ENCODE measurements at regions not wholly inside any gene's neighbourhood (a gene's known extent, or its start where the extent isn't known, plus 50 kb on each side); places are given as distances from the start of the nearest gene placed in this dataset.

DNA sequence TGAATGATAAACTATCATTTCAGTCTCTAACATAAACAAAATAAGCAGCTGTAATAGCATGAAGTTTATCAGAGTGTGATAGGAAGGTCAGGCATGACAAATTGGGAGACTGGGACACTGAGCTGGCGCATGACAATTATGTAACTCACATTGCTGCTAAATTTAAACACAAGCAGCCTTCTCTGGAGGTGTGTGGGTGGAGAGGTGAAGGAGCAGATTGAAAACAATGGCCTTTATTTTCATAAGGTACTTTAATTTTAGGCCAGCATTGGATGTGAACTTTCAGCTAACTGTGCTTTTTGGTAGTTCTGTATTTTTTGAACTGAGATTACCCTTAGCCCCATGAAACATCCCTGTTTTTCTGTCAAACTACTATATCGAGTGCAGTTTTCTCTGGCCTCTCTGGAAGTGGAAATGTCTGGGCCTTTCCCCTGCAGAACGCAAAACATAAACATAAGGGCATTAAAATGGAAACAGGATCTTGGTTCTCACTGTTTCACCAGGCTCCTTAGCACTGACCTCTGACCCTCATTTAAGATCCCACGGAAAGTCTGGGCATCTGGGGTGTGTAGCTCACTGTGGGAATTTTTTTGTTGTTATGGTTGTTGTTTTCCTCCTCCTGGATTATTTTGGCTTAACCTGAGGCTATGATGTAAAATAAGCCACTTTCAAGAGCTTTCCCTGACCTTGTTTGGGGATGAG is 160.1 kb upstream of the DPH6 start:
- H3K27me3 Mint-ChIP-seq (ENCODE audit: low read depth) = peaks cover 1% of the 10 kb centered on the region
- DNase-seq = no peak
- no peak overlapping the region for H3K27ac Mint-ChIP-seq
- no peak for ATAC-seq (replicated peaks in 1 of 2)
- no peaks in the 10 kb centered on the region for H3K4me1 Mint-ChIP-seq (ENCODE audit: low read depth)
- H3K36me3 Mint-ChIP-seq (ENCODE audit: insufficient read depth in 2 of 2) = no peaks in the 10 kb centered on the region
- H3K4me3 Mint-ChIP-seq = no peak overlapping the region
- H3K9me3 Mint-ChIP-seq = no peaks in the 10 kb centered on the region

DNA sequence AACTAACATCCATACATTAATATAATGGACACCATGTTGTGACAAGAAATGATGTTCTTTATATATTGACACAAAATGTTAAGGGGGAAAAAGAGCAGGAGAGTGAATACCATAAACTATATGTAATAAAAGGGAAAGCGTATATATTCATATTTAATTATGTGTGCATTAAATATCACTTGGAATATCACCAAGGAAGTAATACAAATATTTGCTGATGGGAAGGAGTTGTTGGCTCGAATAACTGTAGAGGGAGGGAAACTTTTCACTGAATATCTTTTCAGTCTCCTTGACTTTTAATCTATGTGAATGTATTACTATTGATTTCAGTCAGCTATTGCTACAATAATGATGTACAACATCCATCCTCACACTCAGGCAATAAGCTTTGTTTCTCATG is 167.0 kb upstream of the DPH6 start:
- Mint-ChIP-seq H3K27me3 (ENCODE audit: low read depth) (peaks cover 17% of the 10 kb centered on the region), H3K4me1 (ENCODE audit: low read depth) (no peaks in the 10 kb centered on the region), H3K27ac (no peak overlapping the region), H3K9me3 (peaks cover 0 to 2% of the 10 kb centered on the region in 2 donors), H3K4me3 (no peak overlapping the region), H3K36me3 (ENCODE audit: insufficient read depth in 2 of 2) (peaks cover 0 to 2% of the 10 kb centered on the region in 2 donors)
- ATAC-seq (replicated peaks in 1 of 2) = no peak
- DNase-seq = no peak

DNA sequence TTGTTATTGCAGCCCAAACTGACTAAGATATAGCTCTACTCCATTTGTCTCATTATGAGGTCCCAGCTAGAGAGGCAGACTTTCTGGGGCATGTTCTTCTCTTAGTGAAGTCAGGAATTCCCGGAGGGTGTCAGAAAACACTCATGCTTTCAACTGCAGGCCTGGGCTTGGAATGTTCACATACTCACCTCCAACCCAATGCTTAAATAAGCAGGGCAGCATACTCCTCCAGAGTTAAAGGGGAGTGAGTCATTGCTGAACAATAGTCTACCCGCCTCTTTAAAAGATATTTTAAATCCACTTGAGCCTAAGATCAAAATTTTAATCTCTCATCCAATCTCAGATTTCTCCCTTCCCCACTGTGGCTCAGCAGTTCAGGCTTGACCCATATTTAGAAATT is 167.8 kb upstream of the DPH6 start:
- H3K4me1 Mint-ChIP-seq (ENCODE audit: low read depth) = no peaks in the 10 kb centered on the region
- peaks cover 17% of the 10 kb centered on the region for H3K27me3 Mint-ChIP-seq (ENCODE audit: low read depth)
- peaks cover 0 to 2% of the 10 kb centered on the region in 2 donors for H3K36me3 Mint-ChIP-seq (ENCODE audit: insufficient read depth in 2 of 2)
- H3K4me3 Mint-ChIP-seq = no peak overlapping the region
- ATAC-seq (replicated peaks in 1 of 2) (no peak), DNase-seq (no peak)
- H3K9me3 Mint-ChIP-seq = peaks cover 0 to 2% of the 10 kb centered on the region in 2 donors
- H3K27ac Mint-ChIP-seq = no peak overlapping the region

DNA sequence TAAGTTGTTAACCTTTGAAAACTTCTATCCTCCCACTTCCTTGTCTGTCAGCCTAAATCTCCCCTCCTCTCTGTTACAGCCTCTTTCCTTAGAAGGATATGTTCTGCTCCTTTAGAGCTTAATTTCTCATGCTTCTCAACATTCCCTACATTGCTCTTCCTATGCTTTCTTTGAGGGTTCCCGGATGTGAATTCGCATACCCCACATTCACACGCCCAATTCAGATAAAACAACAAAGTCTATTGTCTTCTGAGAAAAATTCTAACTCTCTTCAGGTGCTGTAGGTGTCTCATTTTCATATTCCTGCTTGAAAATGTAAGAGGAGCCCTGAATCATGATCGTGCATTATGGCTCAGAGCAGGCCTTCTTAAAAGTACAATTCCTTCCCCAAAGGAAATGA is 171.8 kb upstream of the DPH6 start:
- no peaks in the 10 kb centered on the region for H3K4me1 Mint-ChIP-seq (ENCODE audit: low read depth)
- DNase-seq (no peak), ATAC-seq (replicated peaks in 1 of 2) (no peak)
- H3K4me3 Mint-ChIP-seq = no peak overlapping the region
- H3K9me3 Mint-ChIP-seq = peaks cover 0 to 2% of the 10 kb centered on the region in 2 donors
- peaks cover 0 to 2% of the 10 kb centered on the region in 2 donors for H3K36me3 Mint-ChIP-seq (ENCODE audit: insufficient read depth in 2 of 2)
- H3K27ac Mint-ChIP-seq = no peak overlapping the region
- H3K27me3 Mint-ChIP-seq (ENCODE audit: low read depth) = peaks cover 21% of the 10 kb centered on the region

DNA sequence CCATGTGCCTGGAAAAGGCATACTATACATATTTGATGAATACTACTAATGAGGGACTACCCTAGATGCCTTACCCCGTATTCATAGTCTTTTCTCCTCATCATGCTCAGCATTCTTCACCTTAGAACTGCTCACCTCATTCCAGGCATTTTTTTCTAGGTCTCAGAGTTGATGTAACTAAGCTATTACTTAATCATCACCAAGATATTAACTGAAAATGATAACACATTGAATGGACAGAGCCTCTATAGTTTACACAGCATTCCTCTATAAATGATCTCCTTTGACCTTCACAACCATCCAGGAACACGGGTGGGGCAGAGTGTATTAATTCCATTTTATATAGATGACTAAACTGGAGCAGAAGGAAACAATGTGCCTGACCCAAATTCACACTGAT is 174.1 kb upstream of the DPH6 start:
- DNase-seq = no peak
- H3K4me1 Mint-ChIP-seq (ENCODE audit: low read depth) = no peaks in the 10 kb centered on the region
- ATAC-seq (replicated peaks in 1 of 2) = no peak
- no peaks in the 10 kb centered on the region for H3K36me3 Mint-ChIP-seq (ENCODE audit: insufficient read depth in 2 of 2)
- H3K27ac Mint-ChIP-seq = no peak overlapping the region
- no peak overlapping the region for H3K4me3 Mint-ChIP-seq
- H3K9me3 Mint-ChIP-seq = peaks cover 0 to 2% of the 10 kb centered on the region in 2 donors
- peaks cover 21% of the 10 kb centered on the region for H3K27me3 Mint-ChIP-seq (ENCODE audit: low read depth)

DNA sequence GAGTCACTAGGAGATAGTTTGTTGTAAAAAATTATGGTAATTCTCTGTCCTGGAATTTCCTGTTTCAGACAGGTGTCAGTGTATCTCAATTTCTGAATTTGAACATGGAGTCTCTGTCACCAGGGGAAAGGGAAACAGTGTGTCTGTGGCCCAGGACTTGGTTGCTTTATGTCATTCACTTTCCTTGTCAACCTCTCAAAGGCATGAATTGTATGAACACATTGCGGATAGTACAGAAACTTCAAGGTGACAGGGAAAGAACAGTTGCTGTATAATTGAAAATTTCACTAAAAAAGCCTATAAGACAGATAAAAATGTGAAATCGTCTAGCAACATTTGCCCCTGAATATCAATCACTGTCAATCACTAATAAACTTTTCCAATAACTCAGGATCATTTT is 175.0 kb upstream of the DPH6 start:
- ATAC-seq (replicated peaks in 1 of 2) = no peak
- no peaks in the 10 kb centered on the region for H3K36me3 Mint-ChIP-seq (ENCODE audit: insufficient read depth in 2 of 2)

DNA sequence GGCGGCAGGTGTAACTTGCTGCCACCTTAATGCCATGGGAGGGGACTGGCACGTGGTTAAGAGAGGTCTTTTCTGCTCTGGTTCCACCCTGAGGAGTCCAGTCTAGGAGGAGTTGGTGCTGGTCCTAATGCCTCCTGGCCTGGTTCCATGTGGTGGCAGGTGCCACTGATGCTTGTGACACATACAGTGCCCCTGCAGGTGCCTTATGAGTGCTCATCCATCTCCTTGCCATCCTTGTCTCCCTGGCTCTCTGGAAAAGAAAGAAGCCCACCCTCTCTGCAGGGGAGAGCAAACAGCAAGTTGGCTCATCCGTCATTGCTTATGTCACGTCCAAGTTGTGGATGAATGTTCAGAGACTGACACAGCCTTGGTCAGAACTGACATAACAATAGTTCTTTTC is 175.8 kb upstream of the DPH6 start:
- Mint-ChIP-seq H3K27ac (no peak overlapping the region), H3K9me3 (peaks cover 0 to 1% of the 10 kb centered on the region in 2 donors), H3K4me3 (no peak overlapping the region), H3K4me1 (ENCODE audit: low read depth) (no peaks in the 10 kb centered on the region), H3K36me3 (ENCODE audit: insufficient read depth in 2 of 2) (no peaks in the 10 kb centered on the region), H3K27me3 (ENCODE audit: low read depth) (peaks cover 21% of the 10 kb centered on the region)
- ATAC-seq (replicated peaks in 1 of 2) = no peak
- DNase-seq = no peak

More for the DNA sequence above, 175.0 kb upstream of the DPH6 start:
- Mint-ChIP-seq H3K27ac (no peak overlapping the region), H3K9me3 (no peaks in the 10 kb centered on the region), H3K27me3 (ENCODE audit: low read depth) (peaks cover 21% of the 10 kb centered on the region), H3K4me3 (no peak overlapping the region), H3K4me1 (ENCODE audit: low read depth) (no peaks in the 10 kb centered on the region)
- DNase-seq = no peak

DNA sequence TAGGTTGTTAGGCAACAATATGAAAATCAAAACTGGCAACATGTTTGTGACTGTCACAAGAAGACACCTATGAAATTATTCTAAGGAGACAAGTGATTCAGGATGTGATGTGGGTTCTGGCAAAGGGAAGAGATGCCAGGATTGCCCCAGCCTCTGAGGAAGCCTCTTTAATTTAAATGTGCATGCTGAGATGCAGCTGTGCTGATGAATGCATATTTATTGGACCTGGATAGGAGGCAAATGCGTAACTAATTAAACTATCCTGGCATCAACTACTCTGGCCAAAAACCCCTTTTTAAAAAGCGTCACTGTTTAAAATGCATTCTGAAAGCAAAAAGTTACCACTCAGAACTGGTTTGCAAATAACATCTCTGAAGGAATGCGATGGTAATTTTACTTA is 176.5 kb upstream of the DPH6 start:
- Mint-ChIP-seq H3K9me3 (peaks cover 0 to 1% of the 10 kb centered on the region in 2 donors), H3K27me3 (ENCODE audit: low read depth) (peaks cover 16% of the 10 kb centered on the region), H3K27ac (no peak overlapping the region), H3K4me3 (no peak overlapping the region), H3K4me1 (ENCODE audit: low read depth) (no peaks in the 10 kb centered on the region), H3K36me3 (ENCODE audit: insufficient read depth in 2 of 2) (no peaks in the 10 kb centered on the region)
- ATAC-seq (replicated peaks in 1 of 2) (no peak), DNase-seq (no peak)

DNA sequence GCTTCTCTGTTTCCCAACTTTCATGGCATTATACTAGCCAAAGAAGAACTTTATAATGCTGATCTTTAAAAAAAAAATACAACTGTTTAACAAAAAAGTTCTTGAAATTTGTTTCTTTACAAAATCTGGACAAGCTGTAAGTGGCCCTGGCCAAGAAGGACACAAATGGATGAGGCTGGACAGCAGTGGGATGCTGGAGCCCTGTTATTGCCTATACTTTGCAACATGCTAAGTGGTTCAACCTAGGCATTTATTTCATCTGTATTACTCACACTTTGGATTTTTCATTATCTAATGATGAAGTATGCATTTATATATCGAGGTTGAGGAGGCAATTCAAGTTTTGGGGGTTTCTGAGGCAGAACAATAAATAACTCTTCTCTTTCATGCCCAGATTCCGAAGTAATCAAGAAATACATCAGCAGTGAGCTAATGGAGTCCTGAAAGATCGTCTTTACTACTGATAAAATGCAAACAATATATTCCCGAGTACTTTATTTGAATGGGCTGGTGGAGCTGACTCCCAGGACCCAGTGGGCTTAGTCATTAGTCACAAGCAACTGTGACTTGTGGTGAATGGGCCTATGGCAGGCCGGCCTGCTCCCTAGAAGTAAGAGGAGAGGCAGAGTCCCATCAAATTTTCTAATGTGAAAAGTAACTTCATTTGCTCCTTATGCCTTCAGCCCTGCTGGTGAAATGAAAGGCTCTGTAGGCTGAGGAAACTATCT is 177.3 kb upstream of the DPH6 start:
- no peak overlapping the region for H3K4me3 Mint-ChIP-seq
- no peak for ATAC-seq (replicated peaks in 1 of 2)
- H3K27me3 Mint-ChIP-seq (ENCODE audit: low read depth) = peaks cover 11% of the 10 kb centered on the region
- no peaks in the 10 kb centered on the region for H3K4me1 Mint-ChIP-seq (ENCODE audit: low read depth)
- no peaks in the 10 kb centered on the region for H3K36me3 Mint-ChIP-seq (ENCODE audit: insufficient read depth in 2 of 2)
- H3K9me3 Mint-ChIP-seq = peaks cover 0 to 1% of the 10 kb centered on the region in 2 donors
- DNase-seq = no peak
- no peak overlapping the region for H3K27ac Mint-ChIP-seq

DNA sequence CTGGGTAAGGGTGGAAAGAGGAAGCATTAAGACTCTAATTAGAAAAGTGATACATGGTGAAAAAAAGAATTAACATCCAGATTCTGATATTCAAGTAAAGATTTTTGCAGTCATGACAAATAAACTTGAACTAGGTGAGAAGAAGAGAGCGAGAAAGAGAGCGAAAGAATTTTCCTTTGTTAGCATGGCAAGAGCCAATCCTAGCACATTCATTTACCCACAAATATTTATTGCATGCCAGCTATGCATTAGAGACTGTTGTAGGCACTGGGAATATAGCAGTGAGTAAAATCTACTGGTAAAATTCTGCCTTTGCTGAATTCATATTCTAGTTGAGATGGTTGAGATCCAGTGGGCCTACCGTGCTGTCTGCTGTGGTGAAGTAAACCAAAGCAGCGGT is 177.9 kb upstream of the DPH6 start:
- no peak overlapping the region for H3K4me3 Mint-ChIP-seq
- ATAC-seq (replicated peaks in 1 of 2) = no peak

DNA sequence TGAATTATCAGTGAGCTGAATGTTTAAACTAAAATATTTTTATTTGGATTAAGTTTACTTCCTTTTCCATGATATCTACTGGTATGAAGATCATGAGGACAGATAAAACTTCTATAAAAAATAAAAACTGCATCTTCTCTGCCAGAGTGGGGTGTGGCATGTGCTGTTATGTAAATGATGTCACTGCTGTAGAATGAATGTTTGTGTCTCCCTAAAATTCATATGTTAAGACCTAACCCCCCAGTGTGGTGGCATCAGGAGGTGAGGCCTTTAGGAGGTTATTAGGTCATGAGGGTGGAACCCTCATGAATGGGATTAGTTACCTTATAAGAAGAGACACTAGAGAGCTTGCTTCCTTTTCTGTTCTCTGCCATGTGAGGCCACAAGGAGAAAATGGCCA is 178.7 kb upstream of the DPH6 start:
- no peak for DNase-seq
- peaks cover 0 to 1% of the 10 kb centered on the region in 2 donors for H3K9me3 Mint-ChIP-seq
- ATAC-seq (replicated peaks in 1 of 2) = no peak
- H3K36me3 Mint-ChIP-seq (ENCODE audit: insufficient read depth in 2 of 2) = no peaks in the 10 kb centered on the region
- H3K27ac Mint-ChIP-seq = no peak overlapping the region
- no peaks in the 10 kb centered on the region for H3K4me1 Mint-ChIP-seq (ENCODE audit: low read depth)
- no peak overlapping the region for H3K4me3 Mint-ChIP-seq
- H3K27me3 Mint-ChIP-seq (ENCODE audit: low read depth) = peaks cover 11% of the 10 kb centered on the region

More for the DNA sequence above, 177.9 kb upstream of the DPH6 start:
- H3K27me3 Mint-ChIP-seq (ENCODE audit: low read depth) = peaks cover 11% of the 10 kb centered on the region
- no peaks in the 10 kb centered on the region for H3K36me3 Mint-ChIP-seq (ENCODE audit: insufficient read depth in 2 of 2)
- no peaks in the 10 kb centered on the region for H3K4me1 Mint-ChIP-seq (ENCODE audit: low read depth)
- no peak for DNase-seq
- no peak overlapping the region for H3K27ac Mint-ChIP-seq
- H3K9me3 Mint-ChIP-seq = peaks cover 0 to 1% of the 10 kb centered on the region in 2 donors

DNA sequence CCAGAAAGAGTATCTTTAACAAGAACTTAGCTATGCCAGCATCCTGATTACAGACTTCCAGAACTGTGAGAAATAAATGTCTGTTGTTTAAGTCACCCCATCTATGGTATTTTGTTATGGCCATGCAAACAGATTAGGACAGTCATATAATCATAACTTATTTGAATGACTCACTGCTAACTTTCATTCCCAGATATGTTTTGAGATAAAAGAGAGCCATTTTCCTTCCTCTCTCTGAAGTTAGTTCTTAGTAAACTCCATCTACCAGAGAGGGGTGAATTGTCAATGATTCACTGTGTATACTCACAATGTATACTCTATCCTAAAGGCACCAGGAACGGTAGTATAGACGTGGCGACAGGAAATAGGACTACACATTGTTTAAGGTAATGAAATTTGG is 179.4 kb upstream of the DPH6 start:
- DNase-seq (no peak), ATAC-seq (replicated peaks in 1 of 2) (no peak)
- Mint-ChIP-seq H3K9me3 (peaks cover 0 to 1% of the 10 kb centered on the region in 2 donors), H3K4me1 (ENCODE audit: low read depth) (no peaks in the 10 kb centered on the region), H3K4me3 (no peak overlapping the region), H3K36me3 (ENCODE audit: insufficient read depth in 2 of 2) (no peaks in the 10 kb centered on the region), H3K27me3 (ENCODE audit: low read depth) (peaks cover 6% of the 10 kb centered on the region), H3K27ac (no peak overlapping the region)

DNA sequence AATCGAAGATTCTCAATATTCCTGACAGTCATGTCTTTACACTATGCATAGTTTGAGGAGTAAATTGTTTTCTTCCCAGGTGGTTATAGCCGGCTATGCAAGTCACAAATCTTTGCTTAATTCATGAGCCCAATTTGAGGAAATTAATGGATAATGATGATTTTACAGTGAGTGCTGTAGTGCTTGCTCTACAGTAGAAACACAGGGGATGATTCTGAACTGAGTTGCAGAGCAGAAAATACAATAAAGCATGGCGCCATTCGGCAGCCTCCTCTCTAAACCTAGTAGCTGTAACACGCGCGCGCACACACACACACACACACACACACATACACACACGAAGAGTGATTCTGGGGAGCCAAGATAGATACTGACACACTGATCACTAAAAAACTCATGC is 181.7 kb upstream of the DPH6 start:
- Mint-ChIP-seq H3K27me3 (ENCODE audit: low read depth) (no peaks in the 10 kb centered on the region), H3K9me3 (peaks cover 0 to 1% of the 10 kb centered on the region in 2 donors), H3K4me3 (no peak overlapping the region), H3K4me1 (ENCODE audit: low read depth) (no peaks in the 10 kb centered on the region), H3K36me3 (ENCODE audit: insufficient read depth in 2 of 2) (no peaks in the 10 kb centered on the region), H3K27ac (no peak overlapping the region)
- no peak for ATAC-seq (replicated peaks in 1 of 2)
- DNase-seq = no peak
